Progenitor cell of endocrine pancreas (in vitro differentiated cells): ENCODE measurements at regions not wholly inside any gene's neighbourhood (a gene's known extent, or its start where the extent isn't known, plus 50 kb on each side); places are given as distances from the start of the nearest gene placed in this dataset.

Experiments used
- DNase-seq: peaks from one replicate; pipeline ENCODE4 v3.0.0; 2021; ENCODE audit warnings: low spot score; ENCODE audit not compliant: unreplicated experiment
- H3K27ac Mint-ChIP-seq: 2 replicates; pipeline ENCODE4 v1.8.0; 2021; ENCODE audit warnings: mild to moderate bottlenecking, moderate library complexity, mixed read lengths
- H3K27me3 Mint-ChIP-seq: 2 replicates; pipeline ENCODE4 v1.8.0; 2021; ENCODE audit warnings: mixed read lengths
- H3K36me3 Mint-ChIP-seq: 2 replicates; pipeline ENCODE4 v1.8.0; 2022; ENCODE audit warnings: mixed read lengths; ENCODE audit not compliant: insufficient read depth
- H3K4me1 Mint-ChIP-seq: 2 replicates; pipeline ENCODE4 v1.8.0; 2021; ENCODE audit warnings: low read depth, mixed read lengths
- H3K4me3 Mint-ChIP-seq: 2 replicates; pipeline ENCODE4 v1.8.0; 2021; ENCODE audit warnings: low read depth, mild to moderate bottlenecking, moderate library complexity, mixed read lengths
- H3K9me3 Mint-ChIP-seq: 2 replicates; pipeline ENCODE4 v1.8.0; 2021; ENCODE audit warnings: low read depth, mixed read lengths
- TF ChIP-seq, protein P1 (sequence below): fragments of 200-600 bp; sonication (generic); IDR thresholded peaks from one replicate; pipeline ENCODE4 v1.5.0; 2021; ENCODE audit warnings: antibody characterized with exemption, mild to moderate bottlenecking; ENCODE audit not compliant: unreplicated experiment

DNA sequence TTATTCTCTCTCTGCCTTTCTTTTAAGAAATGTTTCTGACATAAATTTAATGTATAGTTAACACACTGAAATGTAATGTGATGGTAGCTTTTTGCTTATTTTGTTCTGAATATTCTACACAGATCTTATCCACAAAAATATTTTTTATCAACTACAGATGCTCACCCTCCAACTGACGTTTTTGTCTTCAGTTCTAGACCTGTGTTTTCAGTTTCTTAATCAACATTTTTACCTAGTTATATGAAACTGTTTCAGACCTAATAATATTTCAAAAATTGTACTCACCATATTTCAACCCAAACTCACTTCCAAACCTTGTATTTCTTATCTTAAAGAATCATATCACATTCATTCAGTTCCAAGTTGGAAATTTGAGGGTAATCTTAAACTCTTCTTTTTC, 452.8 kb downstream of the RFPL4B start:
- Mint-ChIP-seq H3K9me3 (peaks cover 7% of the 10 kb centered on the region), H3K27ac (no peak overlapping the region), H3K4me1 (peaks cover 1% of the 10 kb centered on the region), H3K36me3 (no peaks in the 10 kb centered on the region), H3K27me3 (no peaks in the 10 kb centered on the region), H3K4me3 (no peak overlapping the region)
- TF ChIP-seq, protein P1, sequence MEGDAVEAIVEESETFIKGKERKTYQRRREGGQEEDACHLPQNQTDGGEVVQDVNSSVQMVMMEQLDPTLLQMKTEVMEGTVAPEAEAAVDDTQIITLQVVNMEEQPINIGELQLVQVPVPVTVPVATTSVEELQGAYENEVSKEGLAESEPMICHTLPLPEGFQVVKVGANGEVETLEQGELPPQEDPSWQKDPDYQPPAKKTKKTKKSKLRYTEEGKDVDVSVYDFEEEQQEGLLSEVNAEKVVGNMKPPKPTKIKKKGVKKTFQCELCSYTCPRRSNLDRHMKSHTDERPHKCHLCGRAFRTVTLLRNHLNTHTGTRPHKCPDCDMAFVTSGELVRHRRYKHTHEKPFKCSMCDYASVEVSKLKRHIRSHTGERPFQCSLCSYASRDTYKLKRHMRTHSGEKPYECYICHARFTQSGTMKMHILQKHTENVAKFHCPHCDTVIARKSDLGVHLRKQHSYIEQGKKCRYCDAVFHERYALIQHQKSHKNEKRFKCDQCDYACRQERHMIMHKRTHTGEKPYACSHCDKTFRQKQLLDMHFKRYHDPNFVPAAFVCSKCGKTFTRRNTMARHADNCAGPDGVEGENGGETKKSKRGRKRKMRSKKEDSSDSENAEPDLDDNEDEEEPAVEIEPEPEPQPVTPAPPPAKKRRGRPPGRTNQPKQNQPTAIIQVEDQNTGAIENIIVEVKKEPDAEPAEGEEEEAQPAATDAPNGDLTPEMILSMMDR, result no peak
- DNase-seq, result no peak

DNA sequence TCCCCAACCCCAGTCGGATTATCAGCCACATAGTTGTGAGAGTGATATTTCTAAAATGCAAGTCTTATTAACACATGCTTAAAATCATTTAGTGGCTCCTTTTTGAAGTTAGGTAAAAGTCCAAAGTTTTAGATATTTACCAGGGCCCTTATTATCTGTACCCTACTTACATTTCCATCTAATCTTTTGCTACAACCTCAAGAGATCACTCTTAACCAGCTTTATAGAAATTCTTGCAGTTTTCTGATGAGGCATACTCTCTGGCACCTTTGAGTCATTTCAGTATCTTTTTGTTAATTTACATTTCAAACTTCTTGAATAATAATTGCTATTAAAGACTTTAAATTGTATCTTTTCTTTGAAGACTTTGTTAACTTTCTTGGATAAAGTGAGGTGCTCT, 453.3 kb downstream of the RFPL4B start:
- H3K9me3 Mint-ChIP-seq, result peaks cover 7% of the 10 kb centered on the region
- TF ChIP-seq, protein P1, result no peak
- peaks cover 1% of the 10 kb centered on the region for H3K4me1 Mint-ChIP-seq
- no peak for DNase-seq
- no peak overlapping the region for H3K4me3 Mint-ChIP-seq
- no peaks in the 10 kb centered on the region for H3K27me3 Mint-ChIP-seq
- H3K27ac Mint-ChIP-seq, result no peak overlapping the region
- no peaks in the 10 kb centered on the region for H3K36me3 Mint-ChIP-seq

DNA sequence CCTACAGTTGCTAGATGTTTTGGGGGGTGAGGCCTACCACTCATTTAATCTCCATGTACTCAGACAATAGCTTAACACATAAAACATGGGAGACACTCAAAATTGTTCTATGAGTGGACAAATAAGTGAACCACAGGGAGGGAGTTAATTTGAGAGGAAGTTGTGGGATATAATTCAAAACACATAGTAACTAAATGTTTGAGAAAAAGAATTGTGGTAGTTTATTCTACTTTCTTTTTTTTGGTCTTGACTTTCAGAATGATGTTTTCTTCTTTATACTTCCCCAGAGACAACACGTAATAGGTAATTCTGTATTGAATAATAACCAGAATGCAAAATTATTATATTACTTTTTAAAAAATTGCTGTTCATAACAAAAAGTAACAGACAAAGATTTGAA, 453.8 kb downstream of the RFPL4B start:
- no peak overlapping the region for H3K27ac Mint-ChIP-seq
- peaks cover 1% of the 10 kb centered on the region for H3K4me1 Mint-ChIP-seq
- H3K4me3 Mint-ChIP-seq, result no peak overlapping the region
- H3K36me3 Mint-ChIP-seq, result no peaks in the 10 kb centered on the region
- TF ChIP-seq, protein P1, result no peak
- no peak for DNase-seq
- H3K9me3 Mint-ChIP-seq, result peaks cover 7% of the 10 kb centered on the region
- no peaks in the 10 kb centered on the region for H3K27me3 Mint-ChIP-seq

DNA sequence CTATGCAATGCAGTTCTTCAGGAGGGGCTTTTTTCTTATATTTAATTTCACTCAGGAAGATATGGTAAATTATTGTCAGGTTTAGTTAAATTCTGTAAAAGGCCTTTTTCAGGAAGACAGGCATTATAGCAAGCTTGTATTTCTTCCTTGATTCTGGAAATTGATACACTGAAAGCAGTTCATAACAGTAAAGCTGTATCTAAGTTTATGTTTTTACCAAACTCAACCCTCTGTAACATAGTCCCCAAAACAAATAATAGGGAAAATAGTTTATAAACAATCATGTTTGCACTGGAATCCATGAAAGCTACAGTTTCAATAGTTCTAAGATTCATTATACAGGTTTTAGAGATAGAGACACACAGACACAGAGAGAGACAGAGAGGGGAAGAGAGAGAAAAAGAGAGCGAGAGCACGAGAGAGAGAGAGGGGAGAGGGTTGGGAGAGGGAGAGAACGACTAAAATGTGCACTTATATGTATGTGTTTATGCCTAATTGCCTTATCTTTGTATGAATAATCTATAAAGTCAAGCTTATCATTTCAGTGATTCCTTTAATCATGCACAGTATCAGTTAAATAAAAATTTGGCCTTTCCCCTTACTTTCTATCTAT, 454.4 kb downstream of the RFPL4B start:
- Mint-ChIP-seq H3K4me1 (peaks cover 1% of the 10 kb centered on the region), H3K9me3 (peaks cover 7% of the 10 kb centered on the region), H3K27ac (no peak overlapping the region), H3K36me3 (no peaks in the 10 kb centered on the region), H3K4me3 (no peak overlapping the region), H3K27me3 (no peaks in the 10 kb centered on the region)
- DNase-seq, result no peak
- TF ChIP-seq, protein P1, result no peak

DNA sequence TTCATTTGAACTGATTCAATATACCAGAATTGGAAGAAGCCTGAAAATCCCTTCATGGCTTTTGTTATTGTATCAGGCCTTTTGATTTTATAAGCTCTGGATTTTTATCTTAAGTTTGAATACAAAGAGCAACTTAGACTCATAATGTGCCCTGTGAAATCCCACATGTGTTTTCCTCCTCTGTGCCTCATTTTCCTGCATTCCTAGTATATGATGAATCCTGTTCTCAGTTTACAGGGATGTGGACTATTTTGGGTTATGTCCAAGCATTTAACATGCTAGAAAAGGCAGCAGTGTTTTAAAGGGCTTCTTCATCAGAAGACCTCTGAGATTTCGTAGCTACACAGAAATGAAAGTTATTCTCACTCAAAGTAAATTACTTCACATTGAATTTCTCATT, 455.0 kb downstream of the RFPL4B start:
- no peak for DNase-seq
- TF ChIP-seq, protein P1, result no peak
- Mint-ChIP-seq H3K9me3 (peaks cover 7% of the 10 kb centered on the region), H3K4me3 (no peak overlapping the region), H3K4me1 (peaks cover 1% of the 10 kb centered on the region), H3K27ac (no peak overlapping the region), H3K27me3 (no peaks in the 10 kb centered on the region), H3K36me3 (no peaks in the 10 kb centered on the region)
